Brain microvascular endothelial cell (primary cell): ENCODE measurements at regions not wholly inside any gene's neighbourhood (a gene's known extent, or its start where the extent isn't known, plus 50 kb on each side); places are given as distances from the start of the nearest gene placed in this dataset.

Experiments
- DNase-seq: peaks from one replicate; pipeline ENCODE4 v3.0.0-alpha.2; 2020
- H3K27ac ChIP-seq: fragments of 250-450 bp; sonication (Bioruptor Pico); 2 replicates; pipeline ENCODE4 v1.5.1; 2020; ENCODE audit warnings: mild to moderate bottlenecking, moderate library complexity
- H3K27me3 ChIP-seq: fragments of 250-450 bp; sonication (Bioruptor Pico); replicated peaks from 2 replicates; pipeline ENCODE4 v1.5.1; 2020; ENCODE audit warnings: mild to moderate bottlenecking
- H3K36me3 ChIP-seq: fragments of 250-450 bp; sonication (Bioruptor Pico); replicated peaks from 2 replicates; pipeline ENCODE4 v1.5.1; 2020; ENCODE audit warnings: mild to moderate bottlenecking
- H3K4me3 ChIP-seq: 2 replicates; pipeline ENCODE4 v1.5.1; 2011; ENCODE audit warnings: low read depth, mild to moderate bottlenecking, control low read depth, low read length, moderate library complexity
- in situ Hi-C: cut with HindIII; loops from 2 replicates; pipeline ENCODE4 v1.10.0; 2017; ENCODE audit warnings: low sequenced_read_pairs, low pct_ligation_motif_present
- TF ChIP-seq, protein P1 (sequence below): IDR thresholded peaks from 2 replicates; pipeline ENCODE4 v1.5.1; 2011; ENCODE audit warnings: low read depth, mild to moderate bottlenecking, moderate library complexity, low read length, control low read depth, inconsistent platforms; ENCODE audit errors: missing control alignments

- no peak overlapping the region for H3K27ac ChIP-seq
- in situ Hi-C loops: no loop called here
- DNase-seq: no peak
- peaks cover 8% of the 10 kb centered on the region for H3K36me3 ChIP-seq
- H3K4me3 ChIP-seq: no peak overlapping the region
- TF ChIP-seq, protein P1, sequence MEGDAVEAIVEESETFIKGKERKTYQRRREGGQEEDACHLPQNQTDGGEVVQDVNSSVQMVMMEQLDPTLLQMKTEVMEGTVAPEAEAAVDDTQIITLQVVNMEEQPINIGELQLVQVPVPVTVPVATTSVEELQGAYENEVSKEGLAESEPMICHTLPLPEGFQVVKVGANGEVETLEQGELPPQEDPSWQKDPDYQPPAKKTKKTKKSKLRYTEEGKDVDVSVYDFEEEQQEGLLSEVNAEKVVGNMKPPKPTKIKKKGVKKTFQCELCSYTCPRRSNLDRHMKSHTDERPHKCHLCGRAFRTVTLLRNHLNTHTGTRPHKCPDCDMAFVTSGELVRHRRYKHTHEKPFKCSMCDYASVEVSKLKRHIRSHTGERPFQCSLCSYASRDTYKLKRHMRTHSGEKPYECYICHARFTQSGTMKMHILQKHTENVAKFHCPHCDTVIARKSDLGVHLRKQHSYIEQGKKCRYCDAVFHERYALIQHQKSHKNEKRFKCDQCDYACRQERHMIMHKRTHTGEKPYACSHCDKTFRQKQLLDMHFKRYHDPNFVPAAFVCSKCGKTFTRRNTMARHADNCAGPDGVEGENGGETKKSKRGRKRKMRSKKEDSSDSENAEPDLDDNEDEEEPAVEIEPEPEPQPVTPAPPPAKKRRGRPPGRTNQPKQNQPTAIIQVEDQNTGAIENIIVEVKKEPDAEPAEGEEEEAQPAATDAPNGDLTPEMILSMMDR: no peak
- H3K27me3 ChIP-seq: no peaks in the 10 kb centered on the region
These were observed 77.2 kb downstream of the GLI2 start for GRCh38 chr2:120812866-120813265.

DNA sequence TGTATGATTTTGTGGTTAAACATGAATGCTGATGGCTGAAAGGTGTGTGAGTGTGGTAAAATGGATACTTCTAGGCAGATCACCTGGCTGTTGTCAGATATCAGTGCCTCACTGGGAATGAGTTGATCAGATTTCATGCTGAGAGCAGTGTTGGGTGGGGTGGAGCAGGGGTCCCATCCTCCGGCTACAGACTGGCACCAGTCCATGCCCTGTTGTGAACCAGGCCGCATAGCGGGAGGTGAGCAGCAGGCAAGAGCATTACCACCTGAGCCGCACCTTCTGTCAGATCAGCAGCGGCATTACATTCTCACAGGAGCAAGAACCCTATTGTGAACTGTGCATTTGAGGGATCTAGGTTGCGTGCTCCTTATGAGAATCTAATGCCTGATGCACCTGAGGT, 78.7 kb downstream of the GLI2 start:
- Histone ChIP-seq H3K27me3 (no peaks in the 10 kb centered on the region), H3K27ac (no peak overlapping the region), H3K4me3 (no peak overlapping the region), H3K36me3 (no peaks in the 10 kb centered on the region)
- in situ Hi-C loops: no loop called here
- TF ChIP-seq, protein P1: no peak
- DNase-seq: no peak

- H3K4me3 ChIP-seq: no peak overlapping the region
- TF ChIP-seq, protein P1: no peak
- no peaks in the 10 kb centered on the region for H3K27me3 ChIP-seq
- in situ Hi-C loops: no loop called here
- H3K27ac ChIP-seq: no peak overlapping the region
- no peaks in the 10 kb centered on the region for H3K36me3 ChIP-seq
- DNase-seq: no peak
These were observed 79.6 kb downstream of the GLI2 start for GRCh38 chr2:120815292-120815691.

- no peak overlapping the region for H3K27ac ChIP-seq
- in situ Hi-C loops: no loop called here
- TF ChIP-seq, protein P1: no peak
- no peaks in the 10 kb centered on the region for H3K27me3 ChIP-seq
- H3K36me3 ChIP-seq: no peaks in the 10 kb centered on the region
- no peak overlapping the region for H3K4me3 ChIP-seq
- DNase-seq: no peak
These were observed 81.7 kb downstream of the GLI2 start for GRCh38 chr2:120817136-120817955.

DNA sequence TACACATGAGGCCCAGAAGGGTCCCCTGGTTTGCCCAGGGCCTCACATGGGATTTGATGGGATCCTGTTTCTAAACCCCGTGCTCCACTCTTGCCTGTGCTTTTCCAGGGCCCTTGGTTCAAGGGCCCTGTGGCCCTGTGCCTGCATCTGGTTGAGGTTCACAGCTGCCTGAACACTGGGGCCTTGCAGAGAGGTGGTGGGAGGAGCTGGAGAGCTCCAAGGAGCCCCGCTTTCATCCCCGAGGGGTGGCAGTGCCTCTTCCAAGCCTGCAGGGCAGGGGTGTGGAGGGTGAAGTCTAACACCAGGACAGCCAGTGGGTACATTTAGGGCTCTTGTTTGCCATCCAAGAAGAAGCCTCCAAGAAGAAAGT, 82.3 kb downstream of the GLI2 start:
- no peak for DNase-seq
- in situ Hi-C loops: no loop called here
- H3K27ac ChIP-seq: no peak overlapping the region
- no peaks in the 10 kb centered on the region for H3K27me3 ChIP-seq
- TF ChIP-seq, protein P1: no peak
- no peaks in the 10 kb centered on the region for H3K36me3 ChIP-seq
- no peak overlapping the region for H3K4me3 ChIP-seq
